ENCODE measurements at regions not wholly inside any gene's neighbourhood (a gene's known extent, or its start where the extent isn't known, plus 50 kb on each side); places are given as distances from the start of the nearest gene placed in this dataset.

GRCh38 chr5:116666901-116667300 lies 92.3 kb upstream of the SEMA6A start:
- no peaks in the 10 kb centered on the region for H3K4me1 Mint-ChIP-seq
- intact Hi-C loops (cut with micrococcal nuclease), result no loop called here
- no peaks in the 10 kb centered on the region for H3K36me3 Mint-ChIP-seq
- TF ChIP-seq CTCF (IDR thresholded peaks at IDR 0.05), result no peak
- Histone ChIP-seq H3K4me1 (ENCODE audit: control insufficient read depth, insufficient read depth, low read length) (no peaks in the 10 kb centered on the region), H3K9me3 (ENCODE audit: control insufficient read depth, insufficient read depth, low read length) (no peaks in the 10 kb centered on the region), H3K36me3 (ENCODE audit: control insufficient read depth, insufficient read depth, low read length) (no peaks in the 10 kb centered on the region), H3K27me3 (ENCODE audit: control insufficient read depth, insufficient read depth, low read length) (no peaks in the 10 kb centered on the region), H3K4me3 (ENCODE audit: low read length) (no peak overlapping the region), H3K27ac (ENCODE audit: low read length) (no peak overlapping the region)
- 89% methylated on average over 2 of the region's 3 CpGs for WGBS (ENCODE audit: insufficient coverage)
- peaks cover 8% of the 10 kb centered on the region in 2 donors for H3K9me3 Mint-ChIP-seq
- H3K4me3 Mint-ChIP-seq, result no peak overlapping the region
- ATAC-seq (no peak), DNase-seq (no peak)
- H3K27ac Mint-ChIP-seq, result no peak overlapping the region
- no peaks in the 10 kb centered on the region for H3K27me3 Mint-ChIP-seq (ENCODE audit: low read depth in 2 of 2)

- H3K36me3 Mint-ChIP-seq, result no peaks in the 10 kb centered on the region
- H3K27me3 Mint-ChIP-seq (ENCODE audit: low read depth in 2 of 2), result no peaks in the 10 kb centered on the region
- H3K9me3 Mint-ChIP-seq, result peaks cover 8% of the 10 kb centered on the region in 2 donors
- WGBS (ENCODE audit: insufficient coverage), result 67% methylated on average over 5 of the region's 5 CpGs
- TF ChIP-seq CTCF (IDR thresholded peaks at IDR 0.05), result no peak
- no peaks in the 10 kb centered on the region for H3K27me3 ChIP-seq (ENCODE audit: control insufficient read depth, insufficient read depth, low read length)
- H3K4me3 Mint-ChIP-seq, result no peak overlapping the region
- intact Hi-C loops (cut with micrococcal nuclease), result no loop called here
- H3K4me3 ChIP-seq (ENCODE audit: low read length), result no peak overlapping the region
- no peaks in the 10 kb centered on the region for H3K9me3 ChIP-seq (ENCODE audit: control insufficient read depth, insufficient read depth, low read length)
- H3K27ac Mint-ChIP-seq, result no peak overlapping the region
- no peaks in the 10 kb centered on the region for H3K4me1 ChIP-seq (ENCODE audit: control insufficient read depth, insufficient read depth, low read length)
- H3K27ac ChIP-seq (ENCODE audit: low read length), result no peak overlapping the region
- ATAC-seq, result no peak
- no peaks in the 10 kb centered on the region for H3K36me3 ChIP-seq (ENCODE audit: control insufficient read depth, insufficient read depth, low read length)
- no peaks in the 10 kb centered on the region for H3K4me1 Mint-ChIP-seq
- no peak for DNase-seq
Measured at GRCh38 chr5:116664988-116665387, 90.4 kb upstream of the SEMA6A start.

GRCh38 chr5:116663081-116663480 lies 88.5 kb upstream of the SEMA6A start:
- H3K27ac Mint-ChIP-seq, result no peak overlapping the region
- WGBS (ENCODE audit: insufficient coverage), result 20% methylated on average over 1 of the region's 1 CpG
- H3K4me1 Mint-ChIP-seq, result no peaks in the 10 kb centered on the region

More at GRCh38 chr5:116663081-116663480, 88.5 kb upstream of the SEMA6A start:
- Histone ChIP-seq H3K4me1 (ENCODE audit: control insufficient read depth, insufficient read depth, low read length) (no peaks in the 10 kb centered on the region), H3K9me3 (ENCODE audit: control insufficient read depth, insufficient read depth, low read length) (no peaks in the 10 kb centered on the region), H3K27me3 (ENCODE audit: control insufficient read depth, insufficient read depth, low read length) (no peaks in the 10 kb centered on the region), H3K4me3 (ENCODE audit: low read length) (no peak overlapping the region), H3K27ac (ENCODE audit: low read length) (no peak overlapping the region), H3K36me3 (ENCODE audit: control insufficient read depth, insufficient read depth, low read length) (no peaks in the 10 kb centered on the region)
- Mint-ChIP-seq H3K9me3 (peaks cover 8% of the 10 kb centered on the region in 2 donors), H3K27me3 (ENCODE audit: low read depth in 2 of 2) (no peaks in the 10 kb centered on the region), H3K4me3 (no peak overlapping the region), H3K36me3 (no peaks in the 10 kb centered on the region)
- no peak for DNase-seq
- no peak for TF ChIP-seq CTCF (IDR thresholded peaks at IDR 0.05)
- intact Hi-C loops (cut with micrococcal nuclease), result no loop called here
- ATAC-seq, result no peak
